GM21526 (cell line): ENCODE measurements at regions not wholly inside any gene's neighbourhood (a gene's known extent, or its start where the extent isn't known, plus 50 kb on each side); places are given as distances from the start of the nearest gene placed in this dataset.

Experiments used
- ATAC-seq: cut with Tn5 transposase; IDR thresholded peaks from one replicate; pipeline ENCODE4 v1.9.1; 2021; ENCODE audit warnings: moderate library complexity; ENCODE audit not compliant: unreplicated experiment, low FRiP score

GRCh38 chr3:170784406-170784805, 85.6 kb downstream of the RPL22L1 start:
- no peak for ATAC-seq

GRCh38 chr3:170780955-170781354, 89.0 kb downstream of the RPL22L1 start:
- no peak for ATAC-seq

- no peak for ATAC-seq
Observed at GRCh38 chr3:170780471-170780870, 89.5 kb downstream of the RPL22L1 start.

DNA sequence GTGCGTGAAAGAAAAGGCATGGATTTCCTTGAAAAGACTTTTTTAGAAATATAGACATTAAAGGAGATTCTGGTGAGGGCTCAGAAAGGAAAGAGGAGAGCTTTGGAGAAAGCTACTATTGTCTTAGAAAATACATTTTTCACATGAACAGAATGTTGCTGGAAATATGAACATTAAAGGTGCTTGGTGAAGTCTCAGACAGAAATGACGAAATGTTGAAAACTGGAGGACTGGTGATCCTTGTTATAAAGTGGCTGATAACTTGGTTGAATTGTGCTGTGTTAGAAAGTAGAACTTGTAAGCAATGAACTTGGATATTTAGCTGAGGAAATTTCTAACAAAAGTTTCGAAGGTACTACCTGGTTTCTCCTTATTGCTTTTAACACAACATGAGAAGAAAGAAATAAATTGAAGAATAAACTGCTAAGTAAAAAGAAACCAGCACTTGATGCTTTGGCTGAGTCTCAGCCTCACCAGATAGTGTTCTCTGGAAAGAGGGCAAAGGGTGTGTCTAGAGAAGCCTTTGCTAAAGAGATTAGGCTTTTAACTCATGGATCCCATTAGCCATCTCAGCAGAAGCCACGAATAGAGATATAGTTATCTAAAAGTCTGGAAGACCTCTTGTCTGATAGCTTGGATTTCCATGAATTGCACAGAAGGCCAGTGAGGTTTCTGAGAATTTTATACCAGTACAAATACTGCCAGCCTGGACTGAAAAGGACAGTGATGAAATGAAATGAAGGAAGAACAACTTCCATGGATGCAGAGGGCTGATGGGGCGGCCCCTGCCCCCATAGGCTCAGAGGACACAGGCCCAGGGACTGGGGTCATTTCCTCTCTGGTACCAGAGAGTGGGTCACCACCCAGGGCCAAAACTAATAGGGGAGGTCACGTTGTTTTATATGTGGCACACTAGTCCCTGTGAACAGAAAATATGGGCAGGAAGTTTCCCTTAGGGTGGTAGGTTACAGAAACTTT, 91.5 kb downstream of the RPL22L1 start:
- ATAC-seq, result no peak

DNA sequence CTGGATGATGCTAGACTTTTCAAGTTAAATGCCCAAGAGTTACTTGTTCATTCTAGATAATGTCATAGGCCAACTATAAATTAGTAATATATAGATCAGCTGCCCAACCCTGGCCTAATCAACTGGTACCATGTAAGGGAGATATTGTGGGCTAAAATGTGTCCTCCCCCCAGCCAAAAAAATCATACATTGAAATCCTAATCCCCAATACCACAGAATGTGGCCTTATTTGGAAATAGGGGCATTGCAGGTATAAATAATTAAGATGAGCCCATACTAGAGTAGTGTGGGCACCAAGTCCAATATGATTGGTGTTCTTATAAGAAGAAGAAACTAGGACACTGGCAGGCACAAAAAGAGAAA, 92.5 kb downstream of the RPL22L1 start:
- no peak for ATAC-seq

DNA sequence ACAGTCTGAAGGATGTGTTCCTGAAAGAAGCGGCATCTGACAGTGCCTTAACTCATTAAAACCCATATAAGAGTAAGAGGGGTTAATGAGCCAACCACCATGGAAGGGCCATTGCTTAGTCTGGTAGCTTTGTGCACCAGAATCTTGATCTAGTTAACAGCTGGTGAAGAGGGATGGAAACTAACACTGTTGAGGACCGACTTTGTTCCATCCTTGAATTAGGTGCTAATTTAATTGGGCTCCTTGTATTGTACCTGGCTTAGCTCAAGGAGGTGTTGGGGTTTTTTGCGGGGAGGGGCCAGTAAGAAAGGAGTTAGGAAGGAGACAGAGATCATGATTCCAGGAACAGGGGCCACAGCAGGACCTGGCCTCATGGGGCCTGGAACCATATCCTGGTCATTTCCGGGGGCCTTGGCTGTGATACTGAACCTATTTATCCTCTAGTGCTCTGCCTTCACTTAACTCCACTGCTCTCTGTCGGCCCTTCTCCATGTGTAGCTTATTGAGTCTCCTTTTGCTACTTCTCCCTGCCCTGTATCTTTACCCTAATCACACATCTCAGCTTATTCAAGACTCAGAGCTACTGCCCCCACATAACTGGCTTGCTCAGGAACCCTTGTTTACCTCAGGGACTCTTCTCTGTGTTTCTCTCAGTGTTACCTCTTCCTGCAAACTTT, 93.0 kb downstream of the RPL22L1 start:
- ATAC-seq, result no peak

GRCh38 chr3:170773682-170774425, 96.1 kb downstream of the RPL22L1 start:
- ATAC-seq, result no peak

GRCh38 chr3:170772175-170772574, 97.8 kb downstream of the RPL22L1 start:
- no peak for ATAC-seq

DNA sequence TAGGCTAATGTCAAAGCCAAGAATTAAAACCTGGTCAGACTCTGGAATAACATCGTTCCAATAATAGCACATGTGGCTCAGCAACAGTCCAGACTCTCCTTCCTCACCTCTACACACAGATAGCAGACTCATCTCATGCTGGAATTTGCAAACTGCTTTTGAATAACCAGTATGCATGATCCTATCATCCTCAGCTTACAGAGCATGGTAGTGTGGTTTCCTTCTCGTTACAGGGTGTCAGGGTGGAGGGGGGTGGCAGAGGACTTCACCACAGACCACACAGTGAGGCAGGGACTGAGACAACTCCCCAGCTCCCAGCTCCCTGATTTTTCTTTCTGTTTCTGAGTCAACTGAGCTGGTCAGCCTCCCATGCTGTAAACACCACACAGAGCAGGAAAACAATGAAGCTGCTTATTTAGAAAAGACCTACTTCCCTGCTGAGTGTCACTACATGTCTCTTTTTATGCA, 101.6 kb downstream of the RPL22L1 start:
- ATAC-seq, result no peak

GRCh38 chr3:170767576-170767941, 102.4 kb downstream of the RPL22L1 start:
- no peak for ATAC-seq

GRCh38 chr3:170766823-170767575, 103.0 kb downstream of the RPL22L1 start:
- no peak for ATAC-seq

GRCh38 chr3:170766253-170766652, 103.7 kb downstream of the RPL22L1 start:
- no peak for ATAC-seq

GRCh38 chr3:170765419-170766078, 104.4 kb downstream of the RPL22L1 start:
- ATAC-seq, result no peak

GRCh38 chr3:170764017-170764416, 106.0 kb downstream of the RPL22L1 start:
- ATAC-seq, result no peak

DNA sequence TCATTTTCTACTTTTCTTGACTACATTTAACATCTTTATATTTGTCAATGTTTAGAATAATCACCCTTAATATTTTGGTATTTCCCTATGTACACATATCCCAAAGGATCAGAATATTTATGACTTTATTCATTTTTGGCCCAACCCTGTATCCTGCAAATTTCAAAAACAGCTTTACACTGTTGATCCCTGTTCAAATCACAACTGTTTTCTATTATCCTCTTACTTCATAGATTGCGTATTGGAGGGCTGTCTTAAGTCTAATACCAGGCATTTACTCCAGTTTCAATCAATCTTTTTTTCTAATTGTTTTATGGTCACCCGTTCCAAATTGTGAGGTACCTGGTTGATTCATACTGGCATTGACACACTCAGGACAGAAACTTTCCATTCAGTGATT, 107.9 kb downstream of the RPL22L1 start:
- no peak for ATAC-seq

- no peak for ATAC-seq
Observed at GRCh38 chr3:170761103-170761502, 108.9 kb downstream of the RPL22L1 start.

DNA sequence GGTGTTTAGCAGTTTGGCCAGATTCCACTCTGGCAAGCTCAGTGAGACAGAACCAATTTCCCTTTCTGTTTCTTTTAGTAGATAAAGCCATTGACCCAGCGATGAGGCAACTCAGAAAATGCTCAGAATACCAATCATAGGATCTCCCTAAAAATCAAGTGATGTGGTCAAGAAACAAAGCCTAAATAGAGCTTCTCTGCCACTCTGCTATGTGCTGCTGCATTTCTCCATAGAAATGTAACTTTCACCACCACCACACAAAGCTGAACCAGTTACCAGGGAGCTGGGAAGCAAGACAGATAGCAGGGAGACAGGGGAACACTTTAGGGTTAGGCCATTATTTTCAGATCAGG, 109.8 kb downstream of the RPL22L1 start:
- ATAC-seq, result no peak

GRCh38 chr3:170759511-170760173, 110.4 kb downstream of the RPL22L1 start:
- no peak for ATAC-seq

DNA sequence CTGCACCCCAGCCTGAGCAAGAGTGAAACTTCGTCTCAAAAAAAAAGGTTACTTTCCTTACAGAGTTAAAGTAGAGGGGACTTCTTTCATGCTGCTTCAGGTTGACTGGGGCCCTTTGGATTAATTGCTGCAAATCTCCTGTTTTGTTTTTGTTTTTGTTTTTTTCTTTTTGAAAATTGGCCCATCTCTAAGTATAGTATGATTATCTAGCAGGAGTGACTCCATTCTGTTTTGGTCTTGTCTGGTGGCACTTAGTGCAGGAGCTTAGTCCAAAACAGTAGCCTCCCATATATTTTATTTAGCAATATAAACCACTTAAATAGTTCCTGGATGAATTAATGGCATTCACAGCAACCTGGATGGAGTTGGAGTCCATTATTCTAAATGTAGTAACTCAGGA, 113.0 kb downstream of the RPL22L1 start:
- ATAC-seq, result no peak
